ENCODE measurements at regions not wholly inside any gene's neighbourhood (a gene's known extent, or its start where the extent isn't known, plus 50 kb on each side); places are given as distances from the start of the nearest gene placed in this dataset.

- Histone ChIP-seq H3K4me2 (ENCODE audit: low read length) (no peak overlapping the region), H3K36me3 (ENCODE audit: insufficient read depth, low read length) (no peaks in the 10 kb centered on the region), H4K20me1 (ENCODE audit: insufficient read depth) (no peaks in the 10 kb centered on the region), H3K27me3 (ENCODE audit: insufficient read depth, low read depth, low read length) (no peaks in the 10 kb centered on the region), H3K9me3 (ENCODE audit: low read length) (no peaks in the 10 kb centered on the region), H3K79me2 (replicated peaks; ENCODE audit: insufficient read depth, low read length) (no peaks in the 10 kb centered on the region), H2AFZ (ENCODE audit: low read depth, low read length) (no peak overlapping the region), H3K9ac (ENCODE audit: low read length) (no peak overlapping the region), H3K9me2 (ENCODE audit: insufficient read depth, low read length) (no peaks in the 10 kb centered on the region), H3F3A (ENCODE audit: insufficient read depth, low read length, poor library complexity, severe bottlenecking) (no peaks in the 10 kb centered on the region), H3K4me3 (ENCODE audit: low read length) (no peak overlapping the region), H3K27ac (ENCODE audit: low read length) (no peak overlapping the region)
- TF ChIP-seq POLR2AphosphoS5 (IDR thresholded peaks at IDR 0.05) (no peak), SMC3 (conservative IDR thresholded peaks at IDR 0.05; ENCODE audit: poor library complexity) (no peak), EP300 (conservative IDR thresholded peaks at IDR 0.05; ENCODE audit: poor library complexity, severe bottlenecking) (no peak), CTCF (IDR thresholded peaks at IDR 0.05; ENCODE audit: poor library complexity, severe bottlenecking) (no peak), MXI1 (conservative IDR thresholded peaks at IDR 0.05; ENCODE audit: poor library complexity, severe bottlenecking) (no peak), TAF1 (IDR thresholded peaks at IDR 0.05; ENCODE audit: low read depth) (no peak), REST (IDR thresholded peaks at IDR 0.05; ENCODE audit: borderline replicate concordance) (no peak), RAD21 (conservative IDR thresholded peaks at IDR 0.05) (no peak), EZH2 (IDR thresholded peaks at IDR 0.05; ENCODE audit: borderline replicate concordance, insufficient read depth, low read length, poor library complexity, severe bottlenecking) (no peak)
These were observed 949.6 kb upstream of the PRKX start for GRCh38 chrX:4663085-4663484.

GRCh38 chrX:4661771-4662170, 948.3 kb upstream of the PRKX start:
- Histone ChIP-seq H2AFZ (ENCODE audit: low read depth, low read length) (no peak overlapping the region), H3K9me2 (ENCODE audit: insufficient read depth, low read length) (no peaks in the 10 kb centered on the region), H3K27me3 (ENCODE audit: insufficient read depth, low read depth, low read length) (no peaks in the 10 kb centered on the region), H3K4me3 (ENCODE audit: low read length) (no peak overlapping the region), H4K20me1 (ENCODE audit: insufficient read depth) (no peaks in the 10 kb centered on the region), H3K9me3 (ENCODE audit: low read length) (no peaks in the 10 kb centered on the region), H3K4me2 (ENCODE audit: low read length) (no peak overlapping the region), H3K36me3 (ENCODE audit: insufficient read depth, low read length) (no peaks in the 10 kb centered on the region), H3K27ac (ENCODE audit: low read length) (no peak overlapping the region), H3F3A (ENCODE audit: insufficient read depth, low read length, poor library complexity, severe bottlenecking) (no peaks in the 10 kb centered on the region), H3K79me2 (replicated peaks; ENCODE audit: insufficient read depth, low read length) (no peaks in the 10 kb centered on the region), H3K9ac (ENCODE audit: low read length) (no peak overlapping the region)
- no peak for TF ChIP-seq EP300 (conservative IDR thresholded peaks at IDR 0.05; ENCODE audit: poor library complexity, severe bottlenecking)
- TF ChIP-seq TAF1 (IDR thresholded peaks at IDR 0.05; ENCODE audit: low read depth) = no peak
- no peak for TF ChIP-seq EZH2 (IDR thresholded peaks at IDR 0.05; ENCODE audit: borderline replicate concordance, insufficient read depth, low read length, poor library complexity, severe bottlenecking)
- no peak for TF ChIP-seq CTCF (IDR thresholded peaks at IDR 0.05; ENCODE audit: poor library complexity, severe bottlenecking)
- no peak for TF ChIP-seq MXI1 (conservative IDR thresholded peaks at IDR 0.05; ENCODE audit: poor library complexity, severe bottlenecking)
- TF ChIP-seq SMC3 (conservative IDR thresholded peaks at IDR 0.05; ENCODE audit: poor library complexity) = no peak
- no peak for TF ChIP-seq RAD21 (conservative IDR thresholded peaks at IDR 0.05)
- no peak for TF ChIP-seq POLR2AphosphoS5 (IDR thresholded peaks at IDR 0.05)
- TF ChIP-seq REST (IDR thresholded peaks at IDR 0.05; ENCODE audit: borderline replicate concordance) = no peak

Data from neural cell (in vitro differentiated cells).